HCT116 (cell line): ENCODE measurements at regions not wholly inside any gene's neighbourhood (a gene's known extent, or its start where the extent isn't known, plus 50 kb on each side); places are given as distances from the start of the nearest gene placed in this dataset.

Source experiments
- CTCF ChIP-seq, 3 experiments: fragments of 200-600 bp in 1 of 3; sonication (generic) in 1 of 3; IDR thresholded peaks in 2 of 3; conservative IDR thresholded peaks in 1 of 3; 2 replicates each; pipeline ENCODE4 v1.5.1; 2012 to 2017; ENCODE audit warnings: low read depth in 2 of 3, low read length in 2 of 3, antibody characterized with exemption in 1 of 3, borderline replicate concordance in 1 of 3, control low read depth in 1 of 3, mild to moderate bottlenecking in 1 of 3, mixed read lengths in 1 of 3, mixed run types in 1 of 3, moderate library complexity in 1 of 3; ENCODE audit not compliant: insufficient read depth in 1 of 3
- EGR1 ChIP-seq: IDR thresholded peaks from 2 replicates; pipeline ENCODE4 v1.6.1; 2012; ENCODE audit warnings: low read depth
- EZH2 ChIP-seq: fragments of 200-600 bp; sonication (generic); IDR thresholded peaks from 2 replicates; pipeline ENCODE4 v1.6.1; 2017; ENCODE audit warnings: antibody characterized with exemption, mixed run types
- MAX ChIP-seq: IDR thresholded peaks from 2 replicates; pipeline ENCODE4 v1.6.1; 2012
- POLR2A ChIP-seq: IDR thresholded peaks from 2 replicates; pipeline ENCODE4 v1.7.0; 2011; ENCODE audit warnings: borderline replicate concordance; ENCODE audit not compliant: insufficient read depth, insufficient read length; ENCODE audit errors: extremely low read depth
- POLR2AphosphoS5 ChIP-seq: IDR thresholded peaks from 2 replicates; pipeline ENCODE4 v1.6.1; 2011; ENCODE audit warnings: mild to moderate bottlenecking, low read depth, low read length, moderate library complexity
- ZNF274 ChIP-seq: fragments of 200-500 bp; sonication (Bioruptor generic); IDR thresholded peaks from 2 replicates; pipeline ENCODE4 v1.6.1; 2014; ENCODE audit warnings: mild to moderate bottlenecking, low read depth, low read length, inconsistent platforms
- TF ChIP-seq, protein P1 (sequence below): IDR thresholded peaks from 2 replicates; pipeline ENCODE4 v1.6.1; 2012; ENCODE audit warnings: low read depth

GRCh38 chr20:19929012-19929360, 88.2 kb upstream of the NAA20 start:
- TF ChIP-seq POLR2A (no peak), CTCF (IDR thresholded peaks at IDR 0.05 in 2 of 3, conservative IDR thresholded peaks at IDR 0.05 in 1 of 3; ENCODE audit: borderline replicate concordance in 1 of 3, insufficient read depth in 1 of 3, low read depth in 2 of 3, low read length in 2 of 3) (no peak), EGR1 (no peak), MAX (no peak), EZH2 (no peak), POLR2AphosphoS5 (no peak), ZNF274 (no peak)
- TF ChIP-seq, protein P1, sequence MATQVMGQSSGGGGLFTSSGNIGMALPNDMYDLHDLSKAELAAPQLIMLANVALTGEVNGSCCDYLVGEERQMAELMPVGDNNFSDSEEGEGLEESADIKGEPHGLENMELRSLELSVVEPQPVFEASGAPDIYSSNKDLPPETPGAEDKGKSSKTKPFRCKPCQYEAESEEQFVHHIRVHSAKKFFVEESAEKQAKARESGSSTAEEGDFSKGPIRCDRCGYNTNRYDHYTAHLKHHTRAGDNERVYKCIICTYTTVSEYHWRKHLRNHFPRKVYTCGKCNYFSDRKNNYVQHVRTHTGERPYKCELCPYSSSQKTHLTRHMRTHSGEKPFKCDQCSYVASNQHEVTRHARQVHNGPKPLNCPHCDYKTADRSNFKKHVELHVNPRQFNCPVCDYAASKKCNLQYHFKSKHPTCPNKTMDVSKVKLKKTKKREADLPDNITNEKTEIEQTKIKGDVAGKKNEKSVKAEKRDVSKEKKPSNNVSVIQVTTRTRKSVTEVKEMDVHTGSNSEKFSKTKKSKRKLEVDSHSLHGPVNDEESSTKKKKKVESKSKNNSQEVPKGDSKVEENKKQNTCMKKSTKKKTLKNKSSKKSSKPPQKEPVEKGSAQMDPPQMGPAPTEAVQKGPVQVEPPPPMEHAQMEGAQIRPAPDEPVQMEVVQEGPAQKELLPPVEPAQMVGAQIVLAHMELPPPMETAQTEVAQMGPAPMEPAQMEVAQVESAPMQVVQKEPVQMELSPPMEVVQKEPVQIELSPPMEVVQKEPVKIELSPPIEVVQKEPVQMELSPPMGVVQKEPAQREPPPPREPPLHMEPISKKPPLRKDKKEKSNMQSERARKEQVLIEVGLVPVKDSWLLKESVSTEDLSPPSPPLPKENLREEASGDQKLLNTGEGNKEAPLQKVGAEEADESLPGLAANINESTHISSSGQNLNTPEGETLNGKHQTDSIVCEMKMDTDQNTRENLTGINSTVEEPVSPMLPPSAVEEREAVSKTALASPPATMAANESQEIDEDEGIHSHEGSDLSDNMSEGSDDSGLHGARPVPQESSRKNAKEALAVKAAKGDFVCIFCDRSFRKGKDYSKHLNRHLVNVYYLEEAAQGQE: no peak
